HEK293 (cell line): ENCODE measurements at regions not wholly inside any gene's neighbourhood (a gene's known extent, or its start where the extent isn't known, plus 50 kb on each side); places are given as distances from the start of the nearest gene placed in this dataset.

Experiments used
- CTCF ChIA-PET: fragments of 350-600 bp; formaldehyde crosslinking; extraction: SDS; loops from one replicate; lab custom pipeline; 2021; ENCODE audit warnings: antibody characterized with exemption; lab: Yijun Ruan, JAX
- POLR2A ChIA-PET: fragments of 300-600 bp; formaldehyde crosslinking; extraction: SDS; loops from one replicate; lab custom pipeline; 2020; ENCODE audit warnings: antibody characterized with exemption, inconsistent platforms; lab: Yijun Ruan, JAX
- H3K27ac ChIP-seq: fragments of 200-500 bp; sonication (Bioruptor generic); 2 replicates; pipeline ENCODE4 v1.5.1; 2014; ENCODE audit warnings: low read depth, low read length, control low read depth, inconsistent platforms; ENCODE audit errors: extremely low read depth
- H3K36me3 ChIP-seq, 2 experiments: fragments of 200-500 bp in 1 of 2; sonication (Bioruptor generic) in 1 of 2; 1 replicate in 1 of 2; 2 replicates in 1 of 2; pipeline ENCODE4 v1.5.1; 2014 to 2017; ENCODE audit warnings: inconsistent platforms in 2 of 2, low read length in 2 of 2; ENCODE audit not compliant: control insufficient read depth in 2 of 2, insufficient read depth in 1 of 2
- H3K4me1 ChIP-seq: fragments of 200-500 bp; sonication (Bioruptor generic); 2 replicates; pipeline ENCODE4 v1.5.1; 2014; ENCODE audit warnings: mild to moderate bottlenecking, low read length, inconsistent platforms; ENCODE audit not compliant: control insufficient read depth, insufficient read depth
- H3K4me3 ChIP-seq: 2 replicates; pipeline ENCODE4 v1.5.1; 2011; ENCODE audit warnings: low read depth, mild to moderate bottlenecking, control low read depth, low read length, moderate library complexity
- H3K9me3 ChIP-seq: fragments of 200-500 bp; sonication (Bioruptor generic); 2 replicates; pipeline ENCODE4 v1.5.1; 2014; ENCODE audit warnings: low read depth, low read length, inconsistent platforms; ENCODE audit not compliant: control insufficient read depth, insufficient read depth
- BCL11A ChIP-seq: fragments of 450-650 bp; formaldehyde crosslinking; IDR thresholded peaks from 2 replicates; pipeline ENCODE4 v1.5.1; 2016; ENCODE audit warnings: low read depth, missing biosample characterization, missing genetic modification characterization
- HIC1 ChIP-seq: fragments of 450-650 bp; formaldehyde crosslinking; IDR thresholded peaks from 2 replicates; pipeline ENCODE4 v1.5.1; 2016; ENCODE audit warnings: missing biosample characterization, missing genetic modification characterization
- HOXA7 ChIP-seq: sonication (generic); formaldehyde crosslinking; IDR thresholded peaks from 2 replicates; pipeline ENCODE4 v1.8.1; 2022; ENCODE audit warnings: missing genetic modification reagents, borderline replicate concordance
- KLF1 ChIP-seq: fragments of 450-650 bp; formaldehyde crosslinking; IDR thresholded peaks from 2 replicates; pipeline ENCODE4 v1.5.1; 2016; ENCODE audit warnings: missing biosample characterization, missing genetic modification characterization
- KLF8 ChIP-seq: fragments of 450-650 bp; formaldehyde crosslinking; IDR thresholded peaks from 2 replicates; pipeline ENCODE4 v1.5.1; 2016; ENCODE audit warnings: missing biosample characterization, missing genetic modification characterization
- SCRT1 ChIP-seq: fragments of 450-650 bp; formaldehyde crosslinking; IDR thresholded peaks from 2 replicates; pipeline ENCODE4 v1.5.1; 2016; ENCODE audit warnings: missing biosample characterization, missing genetic modification characterization, borderline replicate concordance
- SCRT2 ChIP-seq: fragments of 450-650 bp; formaldehyde crosslinking; IDR thresholded peaks from 2 replicates; pipeline ENCODE4 v1.5.1; 2016; ENCODE audit warnings: missing biosample characterization, missing genetic modification characterization
- SETDB1 ChIP-seq: IDR thresholded peaks from one replicate; pipeline ENCODE4 v1.6.1; 2017; ENCODE audit warnings: mild to moderate bottlenecking, low read length, moderate library complexity, mixed read lengths; ENCODE audit not compliant: insufficient read length
- ZNF157 ChIP-seq: fragments of 450-650 bp; formaldehyde crosslinking; IDR thresholded peaks from 2 replicates; pipeline ENCODE4 v1.5.1; 2016; ENCODE audit warnings: missing biosample characterization, missing genetic modification characterization
- ZNF169 ChIP-seq: fragments of 450-650 bp; formaldehyde crosslinking; IDR thresholded peaks from 2 replicates; pipeline ENCODE4 v1.5.1; 2016; ENCODE audit warnings: missing biosample characterization, missing genetic modification characterization
- ZNF175 ChIP-seq: fragments of 450-650 bp; formaldehyde crosslinking; IDR thresholded peaks from 2 replicates; pipeline ENCODE4 v1.5.1; 2016; ENCODE audit warnings: missing biosample characterization, missing genetic modification characterization
- ZNF223 ChIP-seq: fragments of 450-650 bp; formaldehyde crosslinking; IDR thresholded peaks from 2 replicates; pipeline ENCODE4 v1.5.1; 2016; ENCODE audit warnings: missing biosample characterization, missing genetic modification characterization
- ZNF433 ChIP-seq: fragments of 450-650 bp; formaldehyde crosslinking; IDR thresholded peaks from 2 replicates; pipeline ENCODE4 v1.5.1; 2016; ENCODE audit warnings: missing biosample characterization, missing genetic modification characterization, low read depth
- ZNF571 ChIP-seq: fragments of 450-650 bp; formaldehyde crosslinking; IDR thresholded peaks from 2 replicates; pipeline ENCODE4 v1.5.0; 2017; ENCODE audit warnings: missing biosample characterization, missing genetic modification characterization
- ZNF626 ChIP-seq: fragments of 450-650 bp; sonication (Bioruptor Pico); formaldehyde crosslinking; IDR thresholded peaks from 2 replicates; pipeline ENCODE4 v1.5.1; 2018; ENCODE audit warnings: missing biosample characterization, missing genetic modification characterization, inconsistent platforms
- ZNF660 ChIP-seq: fragments of 450-650 bp; IDR thresholded peaks from 2 replicates; pipeline ENCODE4 v1.5.1; 2018; ENCODE audit warnings: missing biosample characterization, mild to moderate bottlenecking, missing genetic modification characterization
- ZSCAN5A ChIP-seq: fragments of 450-650 bp; formaldehyde crosslinking; IDR thresholded peaks from 2 replicates; pipeline ENCODE4 v1.5.1; 2016; ENCODE audit warnings: missing biosample characterization, missing genetic modification characterization
- TF ChIP-seq, protein P1 (sequence below): fragments of 450-650 bp; formaldehyde crosslinking; IDR thresholded peaks from 2 replicates; pipeline ENCODE4 v1.5.1; 2016; ENCODE audit warnings: missing biosample characterization, missing genetic modification characterization
- TF ChIP-seq, protein P2 (sequence below): fragments of 450-650 bp; formaldehyde crosslinking; IDR thresholded peaks from 2 replicates; pipeline ENCODE4 v1.5.1; 2016; ENCODE audit warnings: missing biosample characterization, missing genetic modification characterization
- TF ChIP-seq, protein P3 (sequence below): fragments of 450-650 bp; IDR thresholded peaks from 2 replicates; pipeline ENCODE4 v1.5.1; 2018; ENCODE audit warnings: missing biosample characterization, missing genetic modification characterization

- TF ChIP-seq ZSCAN5A (tag by site-specific recombination) (no peak), ZNF433 (tag by site-specific recombination) (no peak), KLF1 (no peak), HIC1 (tag by site-specific recombination) (no peak), ZNF571 (no peak)
- TF ChIP-seq, protein P1, sequence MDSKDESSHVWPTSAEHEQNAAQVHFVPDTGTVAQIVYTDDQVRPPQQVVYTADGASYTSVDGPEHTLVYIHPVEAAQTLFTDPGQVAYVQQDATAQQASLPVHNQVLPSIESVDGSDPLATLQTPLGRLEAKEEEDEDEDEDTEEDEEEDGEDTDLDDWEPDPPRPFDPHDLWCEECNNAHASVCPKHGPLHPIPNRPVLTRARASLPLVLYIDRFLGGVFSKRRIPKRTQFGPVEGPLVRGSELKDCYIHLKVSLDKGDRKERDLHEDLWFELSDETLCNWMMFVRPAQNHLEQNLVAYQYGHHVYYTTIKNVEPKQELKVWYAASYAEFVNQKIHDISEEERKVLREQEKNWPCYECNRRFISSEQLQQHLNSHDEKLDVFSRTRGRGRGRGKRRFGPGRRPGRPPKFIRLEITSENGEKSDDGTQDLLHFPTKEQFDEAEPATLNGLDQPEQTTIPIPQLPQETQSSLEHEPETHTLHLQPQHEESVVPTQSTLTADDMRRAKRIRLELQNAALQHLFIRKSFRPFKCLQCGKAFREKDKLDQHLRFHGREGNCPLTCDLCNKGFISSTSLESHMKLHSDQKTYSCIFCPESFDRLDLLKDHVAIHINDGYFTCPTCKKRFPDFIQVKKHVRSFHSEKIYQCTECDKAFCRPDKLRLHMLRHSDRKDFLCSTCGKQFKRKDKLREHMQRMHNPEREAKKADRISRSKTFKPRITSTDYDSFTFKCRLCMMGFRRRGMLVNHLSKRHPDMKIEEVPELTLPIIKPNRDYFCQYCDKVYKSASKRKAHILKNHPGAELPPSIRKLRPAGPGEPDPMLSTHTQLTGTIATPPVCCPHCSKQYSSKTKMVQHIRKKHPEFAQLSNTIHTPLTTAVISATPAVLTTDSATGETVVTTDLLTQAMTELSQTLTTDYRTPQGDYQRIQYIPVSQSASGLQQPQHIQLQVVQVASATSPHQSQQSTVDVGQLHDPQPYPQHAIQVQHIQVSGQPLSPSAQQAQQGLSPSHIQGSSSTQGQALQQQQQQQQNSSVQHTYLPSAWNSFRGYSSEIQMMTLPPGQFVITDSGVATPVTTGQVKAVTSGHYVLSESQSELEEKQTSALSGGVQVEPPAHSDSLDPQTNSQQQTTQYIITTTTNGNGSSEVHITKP (tag by site-specific recombination) = no peak
- TF ChIP-seq, all 188 proteins: peak for 0
Measured at GRCh38 chr6:16837217-16837972, 76.1 kb upstream of the ATXN1 start (continued).

DNA sequence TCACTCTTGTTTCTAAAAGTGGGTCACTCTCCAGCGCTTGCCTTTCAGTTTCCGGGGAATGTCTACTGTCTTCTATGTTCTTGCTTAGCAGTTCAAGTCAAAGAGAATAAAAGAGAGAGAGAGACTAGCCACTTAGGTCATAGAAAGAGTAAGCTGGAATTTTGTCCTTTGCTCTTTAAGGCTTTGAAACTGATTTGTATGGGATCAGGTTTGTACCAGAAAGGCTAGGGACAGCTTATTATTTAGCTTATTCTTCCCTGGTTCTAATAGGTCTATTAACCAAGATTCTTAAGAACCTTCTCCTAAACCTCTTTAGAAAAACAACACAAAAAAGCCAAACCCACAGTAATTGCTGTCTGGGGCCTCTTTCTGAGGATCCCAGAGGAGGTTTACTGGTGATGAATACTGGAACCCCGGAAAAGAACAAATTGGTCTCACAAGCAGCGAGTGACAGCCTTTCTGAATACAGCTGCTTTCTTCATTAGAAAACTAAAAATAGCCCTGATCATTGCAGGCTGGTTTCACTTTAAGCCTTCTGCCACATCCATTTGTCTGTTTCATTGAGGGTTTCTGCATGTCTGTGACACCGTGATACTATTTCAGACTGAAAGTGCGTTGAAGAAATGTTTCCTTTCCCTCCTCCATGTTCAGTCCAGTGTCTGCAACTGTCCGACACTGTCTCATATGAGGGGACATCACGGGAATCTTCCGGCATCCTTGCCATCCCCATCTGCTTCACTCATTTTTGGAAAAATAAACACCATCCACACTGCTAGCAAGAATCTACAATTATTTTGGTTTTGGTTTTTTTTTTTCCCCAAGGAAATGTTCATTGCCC, 75.1 kb upstream of the ATXN1 start:
- Histone ChIP-seq H3K4me3 (no peak overlapping the region), H3K36me3 (no peaks in the 10 kb centered on the region), H3K27ac (no peak overlapping the region), H3K4me1 (no peaks in the 10 kb centered on the region), H3K9me3 (no peaks in the 10 kb centered on the region)
- CTCF ChIA-PET = interaction anchor here (0.7 to 1.1 kb wide), 2 partner anchors 111 to 137 kb away, joined by 3 read pairs; no protein-coding TSS in a partner anchor
- POLR2A ChIA-PET = no interaction called here
- TF ChIP-seq ZNF433 (tag by site-specific recombination) = no peak
- TF ChIP-seq SCRT2 (tag by site-specific recombination) = no peak
- no peak for TF ChIP-seq ZNF175 (tag by site-specific recombination)
- no peak for TF ChIP-seq SCRT1 (tag by site-specific recombination)
- no peak for TF ChIP-seq KLF8
- TF ChIP-seq SETDB1 = no peak
- TF ChIP-seq ZNF157 (tag by site-specific recombination) = no peak
- TF ChIP-seq, protein P2, sequence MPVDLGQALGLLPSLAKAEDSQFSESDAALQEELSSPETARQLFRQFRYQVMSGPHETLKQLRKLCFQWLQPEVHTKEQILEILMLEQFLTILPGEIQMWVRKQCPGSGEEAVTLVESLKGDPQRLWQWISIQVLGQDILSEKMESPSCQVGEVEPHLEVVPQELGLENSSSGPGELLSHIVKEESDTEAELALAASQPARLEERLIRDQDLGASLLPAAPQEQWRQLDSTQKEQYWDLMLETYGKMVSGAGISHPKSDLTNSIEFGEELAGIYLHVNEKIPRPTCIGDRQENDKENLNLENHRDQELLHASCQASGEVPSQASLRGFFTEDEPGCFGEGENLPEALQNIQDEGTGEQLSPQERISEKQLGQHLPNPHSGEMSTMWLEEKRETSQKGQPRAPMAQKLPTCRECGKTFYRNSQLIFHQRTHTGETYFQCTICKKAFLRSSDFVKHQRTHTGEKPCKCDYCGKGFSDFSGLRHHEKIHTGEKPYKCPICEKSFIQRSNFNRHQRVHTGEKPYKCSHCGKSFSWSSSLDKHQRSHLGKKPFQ (tag by site-specific recombination) = no peak
- TF ChIP-seq HOXA7 (CRISPR knock-in tag) = no peak
- no peak for TF ChIP-seq BCL11A (tag by site-specific recombination)
- no peak for TF ChIP-seq ZNF169 (tag by site-specific recombination)
- no peak for TF ChIP-seq ZNF660 (tag by site-specific recombination)
- no peak for TF ChIP-seq ZNF626 (tag by site-specific recombination)
- TF ChIP-seq ZNF223 = no peak
- TF ChIP-seq, protein P3, sequence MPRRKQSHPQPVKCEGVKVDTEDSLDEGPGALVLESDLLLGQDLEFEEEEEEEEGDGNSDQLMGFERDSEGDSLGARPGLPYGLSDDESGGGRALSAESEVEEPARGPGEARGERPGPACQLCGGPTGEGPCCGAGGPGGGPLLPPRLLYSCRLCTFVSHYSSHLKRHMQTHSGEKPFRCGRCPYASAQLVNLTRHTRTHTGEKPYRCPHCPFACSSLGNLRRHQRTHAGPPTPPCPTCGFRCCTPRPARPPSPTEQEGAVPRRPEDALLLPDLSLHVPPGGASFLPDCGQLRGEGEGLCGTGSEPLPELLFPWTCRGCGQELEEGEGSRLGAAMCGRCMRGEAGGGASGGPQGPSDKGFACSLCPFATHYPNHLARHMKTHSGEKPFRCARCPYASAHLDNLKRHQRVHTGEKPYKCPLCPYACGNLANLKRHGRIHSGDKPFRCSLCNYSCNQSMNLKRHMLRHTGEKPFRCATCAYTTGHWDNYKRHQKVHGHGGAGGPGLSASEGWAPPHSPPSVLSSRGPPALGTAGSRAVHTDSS (tag by site-specific recombination) = no peak
